NK-92 (cell line): ENCODE measurements at regions not wholly inside any gene's neighbourhood (a gene's known extent, or its start where the extent isn't known, plus 50 kb on each side); places are given as distances from the start of the nearest gene placed in this dataset.

ENCODE experiments used
- DNase-seq: peaks from one replicate; lab custom pipeline; 2025; ENCODE audit not compliant: unreplicated experiment; lab: John Stamatoyannopoulos, UW

DNA sequence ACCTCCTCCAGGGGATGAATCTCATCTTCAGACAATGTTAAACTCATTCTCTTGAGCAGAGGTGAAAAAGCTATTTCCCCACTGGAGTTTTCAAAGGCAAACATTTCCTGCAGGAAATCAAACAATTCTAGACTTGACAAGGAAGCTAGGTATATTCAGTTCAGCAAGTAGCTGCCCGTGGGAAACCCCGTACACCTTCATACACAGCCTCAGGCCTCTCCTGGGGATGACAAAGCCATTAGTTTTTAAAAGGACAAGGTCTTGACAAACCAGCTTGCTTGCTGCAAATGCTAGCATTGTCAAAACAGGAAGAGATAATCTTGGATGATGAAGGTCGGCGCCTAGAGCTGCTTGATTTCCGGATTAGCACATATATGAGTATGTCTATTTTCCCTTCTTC, 1630.8 kb upstream of the TENM4 start:
- DNase-seq: no peak

DNA sequence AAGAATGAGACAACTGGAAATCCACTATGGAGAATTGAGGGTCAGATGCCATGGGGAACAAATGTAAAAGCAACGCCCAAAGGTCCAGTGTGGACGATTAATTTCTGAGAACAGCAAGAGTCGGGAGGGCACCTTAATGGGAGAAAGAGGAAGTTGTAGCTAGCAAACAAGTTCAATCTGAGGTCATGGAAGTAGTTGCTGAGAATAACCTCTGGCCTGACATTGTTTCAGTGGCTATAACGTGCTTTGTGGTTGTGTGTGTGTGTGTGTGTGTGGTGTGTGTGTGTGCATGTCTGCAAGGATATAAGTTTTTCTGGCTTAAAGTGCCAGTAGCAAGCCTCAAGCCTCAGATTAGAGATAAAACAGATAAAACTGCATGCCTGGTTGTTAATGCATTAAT, 1630.1 kb upstream of the TENM4 start:
- DNase-seq: no peak

DNA sequence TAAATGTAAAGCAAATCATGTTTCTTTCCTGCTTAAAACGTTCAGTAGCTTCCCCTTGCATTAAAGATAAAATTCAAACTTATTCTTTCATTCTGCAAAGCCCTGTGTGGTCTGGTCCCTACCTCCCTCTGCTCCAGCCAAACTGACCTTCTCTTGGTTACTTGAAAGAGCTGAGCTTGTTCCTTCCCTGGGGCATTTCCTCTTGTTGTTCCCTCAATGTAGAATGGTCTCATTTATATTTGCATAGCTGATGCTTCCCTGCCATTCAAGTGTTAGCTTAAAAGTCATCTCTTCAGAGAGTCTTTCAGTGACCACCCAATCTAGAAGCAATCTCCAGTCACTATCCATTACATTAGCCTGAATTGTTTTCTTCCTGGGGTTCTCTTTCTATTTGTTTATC, 1618.5 kb upstream of the TENM4 start:
- no peak for DNase-seq

DNA sequence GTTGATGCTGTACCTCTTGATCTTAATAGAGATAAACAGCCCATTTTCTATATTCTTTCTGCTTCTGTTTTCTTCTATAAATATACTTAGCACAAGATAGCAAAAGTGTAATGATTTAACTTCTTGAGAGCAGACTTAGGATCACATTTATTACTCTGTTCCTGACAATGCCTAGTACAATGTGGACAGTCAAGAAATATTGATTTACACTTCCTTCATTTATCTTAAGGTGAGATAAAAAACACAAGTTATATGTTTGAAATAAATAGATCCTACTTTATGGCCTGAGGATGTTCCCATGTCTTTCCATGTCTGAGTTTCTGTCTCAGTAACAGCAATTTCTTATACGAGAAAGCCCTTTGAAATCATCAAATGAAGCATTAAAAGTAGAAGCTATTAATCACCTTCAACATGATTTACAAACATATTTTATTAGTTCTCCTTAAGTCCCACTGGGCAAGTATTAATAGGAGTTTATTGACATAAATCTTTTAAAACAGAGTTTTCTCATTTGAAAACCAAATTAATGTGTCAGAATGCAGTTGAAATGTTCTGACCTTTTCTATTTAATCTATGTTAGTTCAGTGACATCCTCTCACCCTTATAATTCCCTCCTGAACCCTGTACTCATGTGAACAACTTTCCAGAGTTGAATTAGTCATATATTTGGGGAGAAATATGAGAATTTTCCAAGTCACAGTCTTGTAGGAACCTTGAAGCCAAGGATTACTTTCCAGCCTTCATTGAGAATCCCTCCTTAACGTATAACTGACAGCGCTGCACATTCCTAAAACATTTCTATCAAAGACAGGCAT, 1611.7 kb upstream of the TENM4 start:
- DNase-seq: no peak

DNA sequence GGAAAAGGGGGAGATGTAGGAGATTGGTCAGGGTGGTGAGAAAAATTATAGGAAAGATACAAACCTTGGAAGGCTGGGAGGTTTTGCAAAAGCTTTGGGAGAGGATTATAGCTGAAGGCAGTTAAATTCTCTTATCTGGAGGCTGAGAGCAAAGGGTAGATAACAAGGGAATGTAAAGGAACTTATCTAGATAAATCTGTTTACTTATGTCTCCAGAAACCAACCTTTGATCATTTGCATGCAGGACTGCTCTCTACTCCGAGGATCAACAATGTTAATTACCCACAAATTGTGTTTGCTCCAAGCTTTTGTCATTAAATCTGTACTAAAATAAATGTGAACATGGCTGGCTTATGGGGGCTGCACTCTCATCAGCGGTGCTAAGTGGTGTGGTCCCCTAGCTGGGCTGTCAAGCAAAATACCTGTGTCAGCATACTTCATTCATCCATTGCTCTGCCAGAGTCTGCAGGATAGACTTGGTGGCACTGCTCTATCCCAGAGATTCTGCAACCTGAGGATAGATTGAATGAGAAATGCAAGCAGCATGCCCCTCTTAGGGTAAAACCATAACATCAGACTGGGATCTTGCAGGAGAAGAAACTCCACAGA, 1599.2 kb upstream of the TENM4 start:
- DNase-seq: no peak

DNA sequence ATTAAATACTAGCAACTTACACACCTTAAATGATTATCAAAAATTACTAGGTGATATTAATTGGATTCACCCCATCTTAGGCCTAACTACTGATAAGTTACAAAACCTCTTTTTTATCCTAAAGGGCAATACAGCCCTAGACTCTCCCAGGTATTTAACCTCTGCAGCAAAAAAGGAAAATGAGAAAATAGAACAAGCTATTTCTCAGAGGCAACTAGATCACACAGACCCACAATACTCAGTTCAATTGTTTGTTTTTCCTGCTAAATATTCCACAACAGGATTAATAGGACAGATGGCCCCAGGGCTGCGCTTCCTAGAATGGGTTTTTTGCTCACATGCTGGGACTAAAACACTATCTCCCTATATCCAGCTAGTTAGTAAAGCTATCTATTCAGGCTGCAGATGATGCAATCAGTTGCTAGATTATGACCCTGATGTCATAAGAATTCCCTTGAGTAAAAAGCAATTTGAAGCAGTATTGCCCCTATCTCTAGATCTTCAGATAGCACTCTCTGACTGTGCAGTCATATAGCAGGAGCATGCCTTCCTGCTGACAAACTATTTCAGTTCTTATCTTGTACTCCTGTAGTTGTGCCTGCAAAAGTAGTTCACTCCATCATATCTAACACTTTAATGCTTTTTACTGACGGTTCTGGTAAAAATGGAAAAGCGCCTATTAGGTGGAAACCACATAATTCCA, 1595.5 kb upstream of the TENM4 start:
- no peak for DNase-seq

DNA sequence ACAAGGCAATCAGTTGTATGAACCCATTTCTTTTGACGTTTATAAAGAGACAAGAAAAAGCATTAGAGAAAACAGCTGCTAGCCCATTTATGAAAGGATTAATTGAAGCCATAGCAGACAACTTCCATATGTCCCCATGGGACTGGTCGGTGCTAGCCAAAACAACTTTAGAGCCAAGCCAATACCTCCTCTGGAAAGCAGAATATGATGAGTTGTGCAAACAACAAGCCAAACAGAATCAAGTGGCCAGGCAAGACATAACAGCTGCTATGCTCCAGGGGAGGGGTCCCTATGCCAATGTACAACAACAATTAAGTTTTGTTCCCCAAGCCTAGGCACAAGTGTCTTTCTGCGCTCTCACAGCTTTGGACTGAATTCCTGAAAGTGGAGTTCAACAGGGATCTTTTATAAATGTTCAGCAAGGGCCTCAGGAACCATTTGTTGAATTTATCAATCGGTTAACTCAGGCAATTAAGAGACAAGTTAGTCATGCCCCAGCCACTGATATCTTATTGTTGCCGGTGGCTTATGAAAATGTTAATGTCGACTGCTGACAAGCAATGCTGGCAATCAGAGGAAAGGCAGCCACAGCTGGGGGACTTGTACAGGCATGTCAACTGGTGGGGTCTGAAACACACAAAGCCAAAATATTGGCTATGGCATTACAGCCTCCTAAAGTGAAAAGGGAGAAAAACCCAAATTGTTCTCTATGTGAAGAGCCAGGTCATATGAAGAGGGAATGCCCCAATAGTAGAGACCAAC, 1593.1 kb upstream of the TENM4 start:
- no peak for DNase-seq

DNA sequence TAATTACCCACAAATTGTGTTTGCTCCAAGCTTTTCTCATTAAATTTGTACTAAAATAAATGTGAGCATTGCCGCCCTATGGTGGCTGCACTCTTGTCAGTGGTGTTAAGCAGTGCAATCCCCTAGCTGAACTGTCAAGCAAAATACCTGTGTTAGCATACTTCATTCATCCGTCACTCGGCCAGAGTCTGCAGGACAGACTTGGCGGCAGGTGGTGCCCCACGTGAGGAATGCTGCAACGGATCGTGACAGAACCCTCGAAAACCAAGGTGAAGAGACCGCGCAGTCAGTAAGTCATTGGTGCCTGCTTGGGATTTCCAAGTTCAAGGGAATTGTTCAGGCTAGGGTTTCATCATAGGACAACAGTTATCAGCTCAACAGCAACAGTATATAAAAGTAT, 1592.1 kb upstream of the TENM4 start:
- no peak for DNase-seq

DNA sequence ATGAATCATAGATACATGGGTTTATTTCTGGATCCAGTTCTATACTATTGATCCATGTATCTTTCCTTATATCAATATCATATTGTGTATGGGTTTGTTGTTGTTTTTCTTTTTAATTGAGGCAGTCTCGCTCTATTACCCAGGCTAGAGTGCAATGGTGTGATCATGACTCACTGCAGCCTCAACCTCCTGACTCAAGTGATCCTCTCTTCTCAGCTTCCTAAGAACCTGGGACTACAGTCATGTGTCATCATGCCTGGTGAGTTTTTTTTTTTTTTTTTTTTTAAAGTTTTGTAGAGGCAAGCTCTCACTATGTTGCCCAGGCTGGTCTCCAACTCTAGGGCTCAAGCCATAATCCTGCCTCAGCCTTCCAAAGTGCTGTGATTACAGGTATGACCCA, 1589.4 kb upstream of the TENM4 start:
- DNase-seq: no peak

DNA sequence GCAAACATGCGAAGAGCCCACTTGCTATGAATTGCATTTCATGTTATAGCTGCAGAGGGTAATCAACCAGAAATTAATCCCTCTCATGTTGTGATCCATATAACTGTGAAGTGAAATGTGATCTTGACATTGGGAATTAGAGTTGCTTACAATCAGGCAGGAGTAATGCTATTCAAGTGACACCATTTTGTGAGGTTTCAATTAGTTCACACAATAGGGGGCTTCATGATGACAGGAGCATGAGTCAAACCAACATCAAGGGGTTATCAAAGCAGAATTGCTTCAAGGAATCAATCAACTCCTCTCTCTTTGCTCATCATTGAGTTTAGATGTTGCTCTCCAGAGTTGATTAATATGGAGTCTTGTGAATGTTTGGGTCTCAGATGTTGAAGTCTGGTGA, 1585.2 kb upstream of the TENM4 start:
- DNase-seq: no peak

DNA sequence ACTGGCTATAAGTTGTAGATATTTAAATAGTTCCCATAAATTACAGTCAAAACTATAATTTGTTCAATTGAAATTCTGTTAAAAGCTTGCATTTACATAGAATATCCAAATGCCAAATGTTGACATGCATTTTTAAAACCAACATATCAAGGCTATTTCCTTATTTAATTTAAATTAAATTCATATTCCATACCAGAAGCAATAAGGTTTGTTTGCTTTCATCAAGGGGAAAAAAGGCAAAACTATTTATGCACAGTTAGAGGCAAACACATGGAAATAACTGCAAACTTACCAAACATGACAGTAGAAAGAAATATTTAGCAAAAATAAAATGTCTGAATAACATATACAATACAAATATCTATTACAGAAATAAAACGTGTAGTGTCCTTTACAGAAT, 1581.2 kb upstream of the TENM4 start:
- DNase-seq: no peak

DNA sequence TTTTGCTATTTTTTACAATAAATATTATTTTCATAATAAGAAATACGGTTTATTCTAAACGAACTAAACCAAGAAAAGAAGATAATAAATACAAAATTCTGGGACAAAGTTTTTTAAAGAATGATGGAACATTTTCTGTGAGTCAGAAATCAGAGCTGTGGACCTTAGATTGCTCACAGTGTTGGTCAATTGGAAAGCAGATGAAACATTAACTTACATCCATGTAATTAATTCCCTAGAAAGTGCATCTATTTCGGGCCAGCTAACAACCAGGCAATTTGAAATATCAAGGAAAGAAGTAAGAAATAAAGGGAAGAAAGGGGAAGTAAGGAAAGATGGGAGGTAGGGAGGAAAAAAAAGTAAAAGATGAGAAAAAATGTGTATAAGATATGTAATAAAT, 1569.8 kb upstream of the TENM4 start:
- DNase-seq: no peak

DNA sequence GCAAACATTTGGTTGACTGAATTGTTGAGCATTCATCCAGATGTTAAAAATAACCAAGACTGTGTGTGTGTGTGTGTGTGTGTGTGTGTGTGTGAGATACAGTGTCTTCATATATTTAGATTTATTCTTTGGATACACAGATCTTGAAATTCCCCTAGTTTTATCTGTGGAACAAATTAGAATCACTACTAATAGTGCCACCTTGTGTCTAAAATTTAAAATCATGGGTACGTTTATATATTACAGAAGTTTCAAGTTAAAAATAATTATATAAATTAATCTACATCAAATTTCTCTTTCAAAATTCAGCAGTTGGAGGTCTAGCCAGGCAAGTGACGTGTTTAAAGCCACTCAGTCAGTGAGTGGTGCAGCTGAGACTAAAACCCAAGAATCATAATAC, 1566.2 kb upstream of the TENM4 start:
- DNase-seq: no peak

DNA sequence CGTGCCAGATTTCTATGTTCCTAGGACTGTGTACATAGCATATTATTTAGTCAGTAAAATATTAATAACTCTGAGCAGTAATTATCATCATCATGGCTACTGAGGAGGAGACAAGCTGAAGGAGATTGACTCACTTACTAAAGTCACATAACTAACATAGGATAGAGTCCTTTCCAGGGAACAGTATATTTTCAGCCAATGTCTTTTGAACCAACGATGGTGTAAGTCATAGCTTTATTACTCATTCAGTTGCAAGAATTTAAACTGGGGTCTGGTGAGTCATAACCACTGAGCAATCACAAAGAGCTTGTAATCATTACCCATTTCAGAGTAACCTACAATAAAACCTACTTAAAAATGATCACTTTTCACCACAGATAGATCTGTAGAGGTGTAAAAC, 1564.8 kb upstream of the TENM4 start:
- no peak for DNase-seq

DNA sequence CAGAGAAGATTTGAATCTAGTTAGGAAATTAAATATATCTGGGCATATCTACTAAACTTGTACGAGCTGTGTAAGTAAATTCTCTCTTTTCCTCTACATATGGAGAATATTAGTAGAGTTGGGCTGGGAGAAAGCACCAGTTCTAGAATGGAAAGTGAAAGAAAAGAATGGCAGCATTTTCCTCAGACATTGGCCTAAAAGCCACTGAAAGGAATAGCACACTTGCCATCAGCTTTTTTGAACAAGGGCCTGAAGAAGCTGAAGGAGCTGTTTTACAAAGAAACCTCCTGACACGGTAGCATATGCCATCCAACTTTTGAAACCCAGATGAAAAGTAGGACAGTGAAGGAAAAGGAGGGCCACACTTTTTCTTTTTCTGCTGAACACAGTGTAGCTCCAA, 1563.7 kb upstream of the TENM4 start:
- no peak for DNase-seq

DNA sequence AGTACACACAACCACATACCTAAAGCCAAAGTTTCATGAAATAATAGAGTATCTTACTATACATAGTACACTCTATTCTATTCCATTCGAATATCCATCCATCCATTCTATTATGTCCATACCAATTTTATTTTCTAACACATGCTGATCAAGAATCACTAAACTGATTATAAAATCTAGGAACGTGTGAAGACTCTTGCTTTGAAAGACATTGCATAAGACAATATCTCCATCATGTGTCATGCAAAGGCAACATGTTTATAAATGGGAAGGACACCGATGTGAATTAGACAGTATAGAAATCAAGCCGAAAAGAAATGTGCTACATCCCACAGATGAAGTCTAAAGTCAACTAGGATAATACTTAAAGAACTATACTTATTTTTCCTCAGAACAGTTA, 1561.5 kb upstream of the TENM4 start:
- DNase-seq: no peak

DNA sequence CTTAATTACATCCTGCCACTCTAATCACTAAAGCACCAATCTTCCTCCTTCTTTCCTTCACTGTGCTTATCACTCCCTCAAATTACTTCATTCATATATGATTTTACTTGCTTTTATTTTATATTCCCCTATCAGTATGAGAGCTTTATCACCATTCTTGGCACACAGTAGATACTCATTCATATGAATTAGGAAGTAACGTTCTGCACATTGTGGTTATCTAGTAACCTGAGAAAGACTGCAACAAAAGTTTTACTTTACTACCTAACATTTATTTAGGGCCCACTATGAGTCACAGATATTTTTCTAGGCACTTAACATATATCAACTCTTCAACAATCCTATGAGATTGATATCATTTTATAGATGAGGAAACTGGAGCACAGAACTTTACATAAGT, 1559.9 kb upstream of the TENM4 start:
- no peak for DNase-seq

DNA sequence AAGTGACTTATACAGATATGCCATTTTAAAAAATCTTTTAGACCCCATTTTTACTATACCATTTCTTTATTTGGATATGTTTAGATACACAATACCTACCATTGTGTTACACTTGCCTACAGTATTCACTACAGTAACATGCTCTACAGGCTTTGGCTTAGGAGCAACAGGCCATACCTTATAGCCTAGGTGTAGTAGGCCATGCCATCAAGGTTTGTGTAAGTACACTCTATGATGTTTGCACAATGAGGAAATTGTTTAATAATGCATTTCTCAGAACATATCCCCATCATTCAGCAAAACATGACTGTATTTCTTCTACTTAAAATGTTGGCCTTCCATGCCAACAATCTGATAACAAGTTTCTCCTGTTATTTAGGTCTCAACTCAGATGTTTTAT, 1559.5 kb upstream of the TENM4 start:
- no peak for DNase-seq

DNA sequence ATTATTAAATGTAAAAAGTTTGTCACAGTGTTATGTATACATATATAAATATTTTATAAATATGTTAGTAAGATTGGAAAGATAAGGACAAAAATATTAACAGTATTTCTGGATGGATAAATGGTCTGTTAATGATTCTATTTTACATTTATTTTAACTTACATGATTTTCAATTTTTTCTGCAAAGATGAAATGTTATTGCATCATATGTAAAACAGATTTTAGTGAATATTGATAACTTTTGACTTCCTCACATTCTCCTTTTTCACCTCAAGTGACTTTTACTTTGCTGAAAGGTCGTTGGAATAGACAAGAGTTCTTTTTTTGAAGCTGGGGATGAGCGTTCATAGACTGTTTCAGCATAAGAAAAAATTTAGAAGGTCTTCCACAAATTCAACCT, 1554.7 kb upstream of the TENM4 start:
- DNase-seq: no peak

DNA sequence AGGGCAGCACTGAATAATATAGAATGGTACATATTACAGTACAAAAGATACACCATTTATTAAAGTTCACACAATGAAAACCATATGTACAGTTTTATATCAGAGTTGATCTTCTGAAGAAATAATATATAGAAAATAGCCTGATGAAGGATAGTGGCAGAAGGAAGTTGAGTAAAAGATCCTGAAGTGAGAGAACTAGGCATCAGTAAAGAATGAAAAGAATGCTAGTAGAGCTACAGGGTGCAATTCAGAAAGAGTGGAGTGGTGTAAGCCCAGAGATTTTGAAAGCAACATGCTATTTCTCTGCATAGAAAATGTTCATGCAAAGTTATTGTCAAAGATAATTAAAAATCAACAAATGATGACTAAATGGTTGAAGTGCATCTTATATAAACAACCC, 1552.7 kb upstream of the TENM4 start:
- DNase-seq: no peak

DNA sequence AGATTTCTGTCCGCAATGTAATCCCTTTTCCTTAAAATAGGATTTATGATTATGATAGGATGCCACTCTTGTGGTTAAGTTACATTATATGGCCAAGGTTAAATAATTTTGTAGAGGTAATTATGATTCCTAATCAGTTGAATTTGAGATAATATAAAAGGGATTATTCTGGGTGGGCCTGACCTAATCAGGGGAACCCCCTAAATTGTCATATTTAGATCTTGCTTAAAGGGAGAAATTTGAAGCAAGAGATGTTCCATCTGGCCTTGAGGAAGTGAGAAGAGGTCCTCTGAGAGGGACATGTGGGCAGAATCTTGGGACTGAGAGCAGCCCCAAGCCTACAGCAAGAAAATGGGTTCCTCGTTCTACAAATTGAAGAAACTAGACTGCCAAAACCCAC, 1550.1 kb upstream of the TENM4 start:
- no peak for DNase-seq

DNA sequence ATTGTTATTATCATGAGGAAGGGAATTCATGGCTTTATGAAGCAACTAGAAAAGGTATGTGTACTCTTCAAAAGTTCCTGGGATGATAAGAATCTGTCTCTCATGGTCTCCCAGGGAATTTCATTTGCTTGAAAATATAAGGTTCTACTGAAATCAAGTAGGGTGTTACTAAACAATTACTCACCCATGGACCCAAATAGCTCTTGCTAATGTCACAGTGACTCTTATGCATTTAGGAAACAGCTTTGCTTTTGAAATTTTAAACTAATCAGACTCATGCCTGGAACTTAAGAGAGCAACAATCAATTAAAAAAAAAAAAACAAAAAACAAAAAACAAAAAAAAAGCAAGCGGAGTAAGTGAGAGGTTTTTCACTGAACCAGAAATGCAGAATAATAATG, 1546.3 kb upstream of the TENM4 start:
- DNase-seq: no peak
